GM19438 (cell line): ENCODE measurements at regions not wholly inside any gene's neighbourhood (a gene's known extent, or its start where the extent isn't known, plus 50 kb on each side); places are given as distances from the start of the nearest gene placed in this dataset.
"Not testable (repeated sequence)": the region's sequence is repeated elsewhere in the genome, so short reads cannot be mapped to it uniquely, and the experiment has no call there.

Experiments used
- ATAC-seq: cut with Tn5 transposase; IDR thresholded peaks from one replicate; pipeline ENCODE4 v1.9.1; 2021; ENCODE audit warnings: low read depth; ENCODE audit not compliant: unreplicated experiment

DNA sequence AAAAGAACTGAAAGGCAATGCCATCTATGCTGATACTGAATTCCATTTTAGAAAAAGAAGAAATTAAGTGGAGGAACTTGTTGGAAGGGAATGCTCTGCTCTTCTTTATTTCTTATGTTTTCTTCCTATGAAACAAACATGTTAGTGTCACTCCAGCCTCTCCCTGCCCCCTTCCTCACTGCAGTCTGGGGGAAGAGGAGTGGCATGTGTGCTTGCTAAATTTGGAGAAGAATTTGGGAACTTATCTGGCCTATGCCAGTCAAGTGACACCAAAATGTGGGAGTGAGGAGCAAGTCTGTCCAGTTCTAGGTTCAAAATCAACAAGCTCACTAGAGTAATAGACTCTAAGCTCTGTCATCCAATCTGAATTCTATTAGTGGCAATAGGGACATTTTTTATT, 214.6 kb downstream of the RBM26 start:
- ATAC-seq = no peak

DNA sequence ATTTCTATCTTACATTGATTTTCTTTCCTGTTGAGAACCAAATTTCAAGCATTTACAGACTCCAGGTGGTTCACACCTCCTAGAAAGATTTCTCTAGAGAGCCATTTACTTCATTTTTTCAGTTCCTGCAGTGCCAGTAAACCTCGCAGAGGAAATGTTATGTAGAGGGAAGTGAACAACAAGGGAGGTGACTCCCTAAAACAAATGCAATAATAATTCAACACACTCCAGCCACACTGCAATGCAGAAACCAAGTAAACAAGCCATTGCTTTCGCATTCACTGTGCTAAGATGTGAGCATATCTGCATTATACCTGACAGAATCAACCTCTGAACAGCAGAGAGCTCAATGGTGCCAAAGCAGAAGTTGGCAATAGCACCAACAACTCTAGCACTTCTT, 215.1 kb downstream of the RBM26 start:
- no peak for ATAC-seq

DNA sequence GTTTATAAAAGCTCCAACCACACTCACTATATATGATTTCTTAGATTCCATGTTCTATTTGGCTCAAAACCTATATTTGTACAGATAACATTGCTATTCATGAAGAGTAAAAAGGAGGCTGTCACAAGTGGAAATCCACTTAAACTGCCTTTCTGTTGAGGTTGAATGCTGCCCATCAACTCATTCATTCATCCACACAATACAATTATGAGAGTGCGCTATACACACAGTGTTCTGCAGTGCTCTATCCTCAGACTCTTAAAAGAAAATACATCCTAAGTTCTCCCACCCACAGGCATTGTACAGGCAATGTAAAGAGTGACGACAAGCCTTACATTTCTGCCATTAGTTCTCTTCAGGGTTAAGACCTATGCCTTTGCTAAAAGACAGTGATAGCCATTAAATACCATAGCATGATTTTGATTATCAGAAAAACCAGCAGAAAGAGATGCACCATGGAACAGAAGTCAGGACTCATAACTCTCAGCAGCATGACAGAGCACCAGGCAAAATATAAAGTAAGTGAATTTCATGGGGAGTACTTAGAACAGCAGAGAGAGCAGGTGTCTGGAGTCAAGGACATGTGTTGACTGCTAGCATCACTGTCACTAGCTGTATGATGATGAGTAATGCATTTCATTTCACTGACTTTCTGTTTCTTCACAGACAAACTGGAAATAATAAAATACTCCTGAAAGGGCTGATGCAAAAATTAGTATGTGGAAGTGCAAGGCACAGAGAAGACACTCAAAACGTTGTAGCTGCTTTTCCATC, 218.0 kb downstream of the RBM26 start:
- ATAC-seq = no peak

DNA sequence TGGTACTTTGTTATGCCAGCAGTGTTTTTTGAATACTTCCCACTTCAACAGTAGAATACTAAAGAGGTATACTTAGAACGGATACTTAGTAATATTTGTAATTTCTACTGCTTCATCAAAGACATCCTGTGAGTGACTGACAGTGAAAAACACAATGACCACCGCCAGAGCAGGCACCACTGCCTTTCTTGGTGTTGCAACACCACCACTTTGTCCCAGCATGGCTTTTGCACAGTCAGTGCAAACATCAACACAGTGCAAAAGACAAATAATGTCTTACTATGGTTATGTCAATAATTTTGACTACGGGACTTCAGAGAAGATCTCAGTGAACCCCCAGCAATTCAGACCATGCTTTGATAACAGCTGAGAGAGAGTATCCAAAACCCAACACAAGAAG, 220.5 kb downstream of the RBM26 start:
- no peak for ATAC-seq

DNA sequence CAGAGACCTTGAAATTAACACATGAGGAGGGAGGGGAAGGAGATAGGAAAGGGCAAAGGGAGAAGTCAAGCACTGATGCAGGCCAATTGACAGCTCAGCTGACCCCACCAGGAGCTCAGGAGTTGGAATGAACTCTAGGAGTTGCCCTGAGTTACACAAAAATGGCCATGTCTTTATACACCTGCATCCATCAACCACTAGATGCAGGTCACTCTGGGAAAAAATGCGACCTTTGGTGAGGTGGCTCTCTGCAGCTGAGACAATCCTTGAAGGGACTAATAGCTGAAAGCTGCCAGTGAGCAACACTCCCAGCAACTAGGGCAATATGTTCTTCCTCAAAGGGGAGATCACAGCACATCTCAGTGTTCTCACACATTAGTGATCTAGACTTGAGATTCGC, 222.8 kb downstream of the RBM26 start:
- no peak for ATAC-seq

DNA sequence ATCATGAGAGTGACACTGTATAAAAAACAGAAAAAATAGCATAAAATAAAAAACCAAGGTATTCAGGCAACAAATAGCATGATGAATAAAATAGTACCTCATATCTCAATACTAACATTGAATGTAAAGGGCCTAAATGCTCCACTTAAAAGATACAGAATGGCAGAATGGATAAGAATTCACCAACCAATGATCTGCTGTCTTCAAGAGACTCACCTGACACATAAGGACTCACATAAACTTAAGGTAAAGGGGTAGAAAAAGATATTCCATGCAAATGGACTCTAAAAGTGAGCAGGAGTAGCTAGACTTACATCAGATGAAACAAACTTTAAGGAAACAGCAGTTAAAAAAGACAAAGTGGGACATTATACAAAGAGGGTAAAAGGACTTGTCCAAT, 232.4 kb downstream of the RBM26 start:
- not testable (repeated sequence) for ATAC-seq

DNA sequence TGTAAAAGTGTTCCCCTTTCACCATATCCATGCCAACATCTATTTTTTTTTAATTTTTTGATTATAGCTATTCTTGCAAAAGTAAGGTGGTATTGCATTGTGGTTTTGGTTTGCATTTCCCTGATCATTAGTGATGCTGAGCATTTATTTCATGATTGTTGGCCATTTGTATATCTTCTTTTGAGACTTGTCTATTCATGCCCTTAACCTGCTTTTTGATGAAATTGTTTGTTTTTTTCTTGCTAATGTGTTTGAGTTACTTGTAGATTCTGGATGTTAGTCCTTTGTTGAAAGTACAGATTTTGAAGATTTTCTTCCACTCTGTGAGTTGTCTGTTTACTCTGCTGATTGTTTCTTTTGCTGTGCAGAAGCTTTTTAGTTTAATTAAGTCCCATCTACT, 233.1 kb downstream of the RBM26 start:
- ATAC-seq = not testable (repeated sequence)

DNA sequence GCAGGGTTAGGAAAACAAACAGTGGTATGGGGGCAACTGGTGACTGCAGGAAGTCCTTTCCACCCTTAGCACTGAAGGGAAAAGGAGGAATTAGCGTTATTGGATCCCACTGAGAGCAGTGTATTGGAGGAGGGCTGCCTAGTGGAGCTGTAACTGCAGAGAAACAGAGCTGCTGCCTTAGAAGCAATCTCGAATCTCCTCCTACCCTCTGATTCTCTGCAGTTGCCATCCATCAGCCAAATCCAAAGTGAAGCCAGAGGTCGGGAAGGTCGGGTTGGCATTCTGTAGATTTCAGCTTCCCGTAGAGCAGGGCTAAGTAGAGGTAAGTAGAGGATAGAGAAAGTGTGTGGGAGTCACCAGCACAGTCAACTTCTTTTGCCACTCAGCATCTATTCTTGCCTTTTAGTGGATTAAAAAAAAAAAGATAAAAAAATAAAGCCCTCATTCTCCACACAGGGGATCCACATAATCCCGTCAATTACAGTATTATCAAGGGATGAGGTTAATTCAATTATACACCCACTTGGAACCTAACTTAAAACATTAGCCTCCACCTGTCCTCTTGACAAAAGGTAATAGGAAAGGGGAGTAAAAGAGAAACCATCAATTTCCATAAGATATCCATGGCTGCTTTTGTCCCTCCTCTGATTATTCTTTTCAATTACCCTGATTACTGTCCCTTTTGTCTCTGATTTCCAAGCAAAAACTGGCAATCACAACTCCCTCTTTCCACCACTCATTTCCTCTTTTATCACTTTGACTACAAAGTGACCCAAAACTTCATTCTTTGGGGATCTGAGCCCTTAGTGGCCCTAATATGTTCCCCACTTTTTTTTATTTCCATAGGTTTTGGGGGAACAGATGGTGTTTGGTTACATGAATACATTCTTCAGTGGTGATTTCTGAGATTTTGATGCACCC, 234.7 kb downstream of the RBM26 start:
- ATAC-seq = no peak

DNA sequence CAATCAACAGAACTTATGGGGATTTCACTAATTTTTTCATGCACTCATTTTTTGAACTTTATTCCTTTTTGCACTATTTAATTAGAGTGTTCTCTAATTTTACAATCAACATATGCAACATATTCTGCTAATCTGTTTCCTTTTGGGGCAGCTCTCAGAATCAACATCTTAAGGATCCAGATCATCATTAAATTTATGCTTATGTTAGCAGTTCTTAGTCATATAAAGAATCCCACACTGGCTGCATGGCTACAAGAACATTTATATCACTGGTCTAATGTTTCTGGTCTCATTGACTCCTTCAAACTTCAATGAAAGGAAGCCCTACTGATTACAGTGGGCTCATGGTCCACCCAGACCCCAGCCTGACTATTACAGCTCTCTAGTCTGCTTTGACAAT, 245.2 kb downstream of the RBM26 start:
- no peak for ATAC-seq

DNA sequence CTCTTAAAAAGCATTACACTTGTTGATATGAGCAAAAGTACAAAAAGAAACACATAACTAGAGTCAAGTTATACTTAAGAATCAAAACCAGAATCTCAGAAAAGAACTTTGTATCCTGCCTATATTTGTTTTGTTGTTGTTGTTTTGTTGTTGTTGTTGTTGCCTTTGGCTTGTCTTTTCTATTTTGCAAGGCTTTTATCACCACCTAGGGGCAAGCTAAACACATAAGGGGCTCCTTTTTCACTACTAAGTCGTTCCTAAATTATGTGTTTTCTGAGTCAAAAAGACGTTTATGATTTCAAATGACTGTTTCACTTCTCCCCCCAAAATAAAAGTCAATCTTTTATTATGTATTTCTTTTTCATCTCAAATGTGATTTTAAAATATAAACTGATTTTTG, 250.2 kb downstream of the RBM26 start:
- no peak for ATAC-seq

DNA sequence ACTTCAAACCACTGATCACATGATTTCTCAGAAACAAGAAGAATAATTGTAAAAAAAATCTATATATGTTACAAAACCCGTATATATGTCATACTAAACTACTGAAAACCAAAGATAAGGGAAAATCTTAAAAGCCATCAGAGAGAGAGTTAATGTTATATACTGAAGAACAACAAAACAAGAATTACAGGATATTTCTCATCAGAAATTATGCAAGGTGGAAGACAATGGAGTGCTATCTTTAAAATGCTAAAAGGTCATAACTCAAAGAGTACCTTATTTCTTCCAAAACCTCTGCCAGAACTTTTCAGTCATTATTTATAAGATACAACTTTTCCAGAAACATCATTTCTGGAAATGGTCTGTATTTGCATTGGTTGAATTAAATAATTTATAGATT, 256.8 kb downstream of the RBM26 start:
- no peak for ATAC-seq

DNA sequence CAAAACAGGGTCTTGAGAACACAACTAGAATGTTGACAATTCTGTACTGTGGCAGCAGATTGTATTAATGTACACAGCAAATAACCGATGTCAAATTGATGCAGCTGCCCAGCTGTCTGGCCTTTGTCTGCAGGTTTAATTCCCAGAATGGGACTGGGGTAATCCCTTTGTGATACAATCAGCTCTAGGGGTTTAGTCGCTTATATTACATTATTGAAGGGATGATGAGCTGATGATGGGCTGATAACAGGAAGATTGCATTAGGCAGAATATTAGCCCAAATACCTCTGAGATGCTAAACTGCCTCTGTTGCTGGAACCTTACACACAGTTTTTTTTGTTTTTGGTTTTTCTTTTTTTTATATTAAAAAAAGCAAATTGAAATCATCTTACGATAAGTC, 265.0 kb downstream of the RBM26 start:
- no peak for ATAC-seq

DNA sequence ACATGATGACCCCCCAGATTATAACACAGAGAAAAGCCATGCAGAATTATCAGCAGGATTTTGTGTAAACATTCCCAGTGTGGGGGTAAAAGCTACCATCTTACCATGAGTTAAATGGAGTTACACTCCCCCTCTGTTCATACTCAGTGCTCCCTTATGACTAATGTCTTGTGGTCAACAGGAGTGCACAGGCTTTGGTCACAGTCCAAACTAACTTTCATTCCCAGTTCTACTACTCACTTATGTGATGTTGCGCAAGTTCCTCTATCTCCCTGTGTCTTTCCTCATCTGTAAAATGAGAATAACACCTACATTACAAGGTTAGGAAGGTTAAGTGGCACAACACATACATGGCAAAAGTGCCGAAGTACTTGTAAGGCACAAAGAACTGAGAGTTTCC, 277.9 kb downstream of the RBM26 start:
- ATAC-seq = no peak

DNA sequence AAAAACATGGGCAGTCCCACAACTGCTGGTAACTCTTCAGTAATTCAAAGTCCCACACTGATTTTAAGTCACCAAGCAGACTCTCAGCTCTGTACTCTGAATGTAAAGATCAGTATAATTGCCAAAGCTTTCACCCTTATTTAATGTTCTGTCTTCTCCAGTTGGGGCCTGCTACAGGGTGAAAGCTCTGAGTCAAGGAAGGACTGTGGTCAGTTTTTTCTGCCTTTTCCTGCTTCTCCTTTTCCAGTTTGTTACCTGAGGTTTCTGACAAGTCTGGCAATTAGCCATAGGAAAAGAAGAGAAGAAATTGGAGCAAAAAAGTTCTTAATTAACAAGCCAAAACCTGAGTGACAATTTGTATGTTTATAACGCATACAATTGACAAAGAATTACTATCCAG, 279.3 kb downstream of the RBM26 start:
- ATAC-seq = no peak

DNA sequence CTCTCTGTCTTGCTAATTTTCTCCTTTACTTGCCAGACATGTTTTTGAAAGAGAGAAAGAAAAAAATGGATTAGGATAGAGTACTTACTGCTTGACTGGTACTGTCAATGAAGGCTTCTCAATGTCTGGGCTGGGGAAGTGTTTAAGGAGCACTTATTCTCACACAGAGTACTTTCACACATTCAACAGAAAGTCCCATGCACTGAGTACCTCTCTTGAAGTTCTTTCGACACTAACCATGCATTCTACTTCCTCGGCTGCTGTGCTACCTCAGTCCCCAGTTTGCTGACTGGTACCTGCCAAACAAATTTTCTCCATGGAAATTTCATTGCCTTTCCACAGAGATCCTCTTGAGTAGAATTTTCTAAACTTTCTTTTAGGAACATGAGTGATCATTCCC, 281.9 kb downstream of the RBM26 start:
- no peak for ATAC-seq

DNA sequence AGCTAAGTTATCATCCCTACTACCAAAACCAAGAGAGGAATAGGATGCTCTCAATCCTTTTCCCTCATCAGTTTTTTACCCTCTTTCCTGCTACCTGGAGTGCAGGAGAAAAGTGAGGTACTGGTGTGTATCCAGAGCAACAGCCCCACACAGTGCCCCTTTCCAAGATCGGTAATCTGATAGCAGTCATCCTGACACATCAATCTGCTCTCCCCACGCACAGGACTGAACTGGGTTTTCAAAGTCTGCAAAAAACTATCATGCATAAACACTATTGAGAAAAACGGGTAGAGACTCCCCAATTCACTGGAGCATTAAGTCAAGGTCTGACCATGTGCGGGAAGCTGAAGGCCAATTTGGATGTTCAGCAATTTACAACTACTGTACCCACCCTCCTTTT, 284.8 kb downstream of the RBM26 start:
- no peak for ATAC-seq

DNA sequence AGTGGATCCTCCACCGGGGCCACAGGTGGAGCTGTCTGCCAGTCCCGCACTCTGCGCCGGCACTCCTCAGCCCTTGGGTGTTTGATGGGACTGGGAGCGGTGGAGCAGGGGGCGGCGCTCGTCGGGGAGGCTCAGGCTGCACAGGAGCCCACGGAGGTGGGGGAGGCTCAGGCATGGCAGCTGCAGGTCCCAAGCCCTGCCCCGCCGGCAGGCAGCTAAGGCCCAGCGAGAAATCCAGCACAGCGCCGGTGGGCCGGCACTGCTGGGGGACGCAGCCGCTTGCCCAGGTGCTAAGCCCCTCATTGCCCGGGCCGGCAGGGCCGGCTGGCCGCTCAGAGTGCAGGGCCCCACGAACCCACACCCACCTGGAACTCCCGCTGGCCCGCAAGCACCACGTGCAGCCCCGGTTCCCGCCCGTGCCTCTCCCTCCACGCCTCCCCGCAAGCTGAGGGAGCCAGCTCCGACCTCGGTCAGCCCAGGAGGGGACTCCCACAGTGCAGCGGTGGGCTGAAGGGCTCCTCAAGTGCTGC, 286.4 kb downstream of the RBM26 start:
- no peak for ATAC-seq

DNA sequence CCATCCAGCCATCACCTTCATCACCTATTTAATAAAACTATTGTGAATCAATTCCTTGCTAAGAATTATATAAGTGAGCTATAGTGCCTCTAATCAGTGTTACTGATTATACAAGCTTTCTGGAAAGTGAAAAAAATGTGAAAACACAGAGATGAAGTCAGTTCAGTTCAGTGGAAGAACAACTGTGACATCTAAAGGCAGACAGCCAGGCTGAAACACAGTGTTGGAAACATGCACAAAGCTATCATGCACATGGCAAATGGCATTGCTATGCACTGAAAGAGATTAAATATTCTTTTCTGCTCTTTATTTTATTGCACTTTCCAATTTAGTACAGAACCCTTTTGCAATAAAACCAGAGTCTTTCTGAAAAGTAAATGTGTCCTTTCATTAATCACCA, 294.0 kb downstream of the RBM26 start:
- ATAC-seq = no peak

DNA sequence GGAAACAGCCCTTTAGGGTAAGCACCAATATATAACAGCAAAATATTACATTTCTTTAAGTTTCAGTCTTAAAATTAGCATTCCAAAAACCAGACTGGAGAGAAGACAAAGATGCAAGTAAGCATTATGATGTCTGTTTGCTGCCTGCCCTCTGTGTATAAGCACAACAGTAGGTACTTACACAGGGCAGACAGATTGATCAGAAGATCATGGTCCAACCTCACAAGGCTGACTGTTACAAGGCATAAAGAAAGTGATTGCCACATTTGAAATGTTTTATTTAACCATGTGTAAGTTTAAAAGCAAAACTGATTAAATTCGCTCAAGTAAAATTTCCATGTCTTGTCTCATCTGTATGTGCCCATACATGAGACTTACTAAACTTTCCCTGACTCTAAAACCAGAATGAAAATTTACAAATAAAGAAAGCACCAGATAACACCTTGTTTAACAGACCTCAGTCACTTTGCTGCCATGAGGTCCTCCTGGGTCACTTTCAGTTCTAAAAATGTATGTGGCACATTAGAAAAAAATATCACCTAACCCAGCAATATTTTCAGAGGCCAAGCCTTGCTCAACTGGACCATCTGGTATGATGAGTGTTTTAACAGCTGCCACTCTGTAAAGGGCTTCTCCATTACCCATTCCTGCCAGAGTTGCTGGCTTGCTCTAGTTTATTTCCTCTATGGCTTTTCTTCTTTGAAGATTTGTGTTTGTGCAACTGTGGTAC, 297.0 kb downstream of the RBM26 start:
- ATAC-seq = no peak

DNA sequence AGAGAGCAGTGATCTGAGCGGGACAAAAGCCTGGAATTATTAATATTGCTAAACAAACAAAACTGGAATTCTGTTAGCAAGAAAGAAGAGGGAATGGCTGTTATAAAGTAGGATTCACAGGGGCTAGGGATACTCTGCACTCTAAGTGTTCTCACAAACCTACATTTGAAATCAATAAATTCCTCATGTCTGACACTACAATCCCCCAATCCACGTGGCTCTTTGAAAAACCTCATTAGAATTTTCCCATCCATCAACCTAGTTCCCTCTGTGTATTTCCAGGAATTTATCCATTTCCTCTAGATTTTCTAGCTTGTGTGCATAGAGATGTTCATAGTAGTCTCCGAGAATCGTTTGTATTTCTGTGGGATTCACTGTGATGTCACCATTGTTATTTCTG, 307.5 kb downstream of the RBM26 start:
- no peak for ATAC-seq

DNA sequence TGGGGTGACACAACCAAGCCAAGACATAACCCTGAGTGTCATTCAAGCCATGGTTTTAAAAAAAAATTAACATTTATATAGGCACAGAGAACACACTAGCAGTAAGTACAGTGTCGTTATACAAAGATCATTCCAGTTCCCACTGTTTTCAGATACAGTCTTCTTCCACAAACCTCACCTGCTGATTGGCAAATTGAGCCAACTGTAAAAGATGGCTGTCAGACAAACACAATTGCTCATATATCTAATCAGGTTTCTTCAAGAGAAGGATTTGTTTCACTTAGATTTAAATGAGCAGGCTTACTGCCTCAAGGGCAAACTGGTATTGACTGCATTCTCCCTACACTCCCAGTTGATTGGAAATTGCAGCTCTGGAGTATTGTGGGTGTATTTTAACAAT, 308.9 kb downstream of the RBM26 start:
- no peak for ATAC-seq
